OCI-LY1 (cell line): ENCODE measurements at regions not wholly inside any gene's neighbourhood (a gene's known extent, or its start where the extent isn't known, plus 50 kb on each side); places are given as distances from the start of the nearest gene placed in this dataset.

ENCODE experiments used
- H2AFZ ChIP-seq: fragments of 200-600 bp; sonication (generic), shearing (Covaris generic); 2 replicates; pipeline ENCODE4 v1.6.0; 2014; ENCODE audit warnings: antibody characterized with exemption, mild to moderate bottlenecking, low read length
- H3F3A ChIP-seq: fragments of 200-600 bp; sonication (generic), shearing (Covaris generic); 2 replicates; pipeline ENCODE4 v1.6.0; 2014; ENCODE audit warnings: mild to moderate bottlenecking, antibody characterized with exemption, low read length, moderate library complexity; ENCODE audit not compliant: insufficient read depth
- H3K27ac ChIP-seq: fragments of 200-600 bp; sonication (generic); 2 replicates; pipeline ENCODE4 v1.5.1; 2014; ENCODE audit warnings: low read length, mixed run types, mild to moderate bottlenecking, low read depth; ENCODE audit not compliant: poor library complexity, severe bottlenecking
- H3K27me3 ChIP-seq: fragments of 200-600 bp; sonication (generic); 2 replicates; pipeline ENCODE4 v1.6.0; 2014; ENCODE audit warnings: antibody characterized with exemption, mild to moderate bottlenecking, low read length, moderate library complexity; ENCODE audit not compliant: insufficient read depth
- H3K36me3 ChIP-seq: fragments of 200-600 bp; sonication (generic); 2 replicates; pipeline ENCODE4 v1.6.1; 2014; ENCODE audit warnings: mild to moderate bottlenecking, antibody characterized with exemption, low read length, moderate library complexity, mixed read lengths; ENCODE audit not compliant: insufficient read depth
- H3K4me1 ChIP-seq: fragments of 200-600 bp; sonication (generic); 2 replicates; pipeline ENCODE4 v1.5.1; 2014; ENCODE audit warnings: mild to moderate bottlenecking, low read length, moderate library complexity; ENCODE audit not compliant: insufficient read depth, severe bottlenecking
- H3K4me2 ChIP-seq: fragments of 200-600 bp; sonication (generic), shearing (Covaris generic); 2 replicates; pipeline ENCODE4 v1.6.1; 2014; ENCODE audit warnings: low read length
- H3K4me3 ChIP-seq: fragments of 200-600 bp; sonication (generic); 2 replicates; pipeline ENCODE4 v1.5.1; 2014; ENCODE audit warnings: low read length, low read depth, mild to moderate bottlenecking, mixed read lengths; ENCODE audit not compliant: poor library complexity, severe bottlenecking
- H3K79me2 ChIP-seq: fragments of 200-600 bp; shearing (Covaris generic); 2 replicates; pipeline ENCODE4 v1.6.1; 2016; ENCODE audit warnings: mixed run types, low read length, mixed read lengths; ENCODE audit not compliant: insufficient read depth
- H3K9ac ChIP-seq: fragments of 200-600 bp; sonication (generic), shearing (Covaris generic); 2 replicates; pipeline ENCODE4 v1.6.1; 2014; ENCODE audit warnings: mild to moderate bottlenecking, low read length, mixed read lengths
- H3K9me2 ChIP-seq: fragments of 200-600 bp; sonication (generic), shearing (Covaris generic); 2 replicates; pipeline ENCODE4 v1.6.1; 2014; ENCODE audit warnings: low read depth, mild to moderate bottlenecking, low read length, mixed read lengths
- H3K9me3 ChIP-seq: fragments of 200-600 bp; shearing (Covaris generic); 2 replicates; pipeline ENCODE4 v1.6.1; 2014; ENCODE audit warnings: low read length, mixed read lengths
- H4K20me1 ChIP-seq: fragments of 200-600 bp; sonication (generic), shearing (Covaris generic); 2 replicates; pipeline ENCODE4 v1.6.0; 2016; ENCODE audit warnings: mild to moderate bottlenecking, low read length; ENCODE audit not compliant: insufficient read depth
- EZH2 ChIP-seq: fragments of 200-600 bp; sonication (generic), shearing (Covaris generic); IDR thresholded peaks from 2 replicates; pipeline ENCODE4 v1.8.0; 2017; ENCODE audit warnings: borderline replicate concordance, mixed run types, mild to moderate bottlenecking, antibody characterized with exemption, low read length, moderate library complexity, mixed read lengths
- TF ChIP-seq, protein P1 (sequence below): fragments of 200-600 bp; sonication (generic), shearing (Covaris generic); IDR thresholded peaks from 2 replicates; pipeline ENCODE4 v1.5.1; 2017; ENCODE audit warnings: mild to moderate bottlenecking, antibody characterized with exemption, low read length, moderate library complexity, mixed read lengths

GRCh38 chr14:66085224-66085623 lies 400.9 kb upstream of the CCDC196 start:
- Histone ChIP-seq H3K9ac (no peak overlapping the region), H3F3A (no peaks in the 10 kb centered on the region), H3K79me2 (no peaks in the 10 kb centered on the region), H3K27ac (no peak overlapping the region), H3K4me1 (no peaks in the 10 kb centered on the region), H2AFZ (no peak overlapping the region), H3K9me2 (no peaks in the 10 kb centered on the region), H3K4me2 (no peak overlapping the region), H3K9me3 (no peaks in the 10 kb centered on the region), H4K20me1 (no peaks in the 10 kb centered on the region), H3K27me3 (no peaks in the 10 kb centered on the region), H3K4me3 (no peak overlapping the region), H3K36me3 (no peaks in the 10 kb centered on the region)
- TF ChIP-seq, protein P1, sequence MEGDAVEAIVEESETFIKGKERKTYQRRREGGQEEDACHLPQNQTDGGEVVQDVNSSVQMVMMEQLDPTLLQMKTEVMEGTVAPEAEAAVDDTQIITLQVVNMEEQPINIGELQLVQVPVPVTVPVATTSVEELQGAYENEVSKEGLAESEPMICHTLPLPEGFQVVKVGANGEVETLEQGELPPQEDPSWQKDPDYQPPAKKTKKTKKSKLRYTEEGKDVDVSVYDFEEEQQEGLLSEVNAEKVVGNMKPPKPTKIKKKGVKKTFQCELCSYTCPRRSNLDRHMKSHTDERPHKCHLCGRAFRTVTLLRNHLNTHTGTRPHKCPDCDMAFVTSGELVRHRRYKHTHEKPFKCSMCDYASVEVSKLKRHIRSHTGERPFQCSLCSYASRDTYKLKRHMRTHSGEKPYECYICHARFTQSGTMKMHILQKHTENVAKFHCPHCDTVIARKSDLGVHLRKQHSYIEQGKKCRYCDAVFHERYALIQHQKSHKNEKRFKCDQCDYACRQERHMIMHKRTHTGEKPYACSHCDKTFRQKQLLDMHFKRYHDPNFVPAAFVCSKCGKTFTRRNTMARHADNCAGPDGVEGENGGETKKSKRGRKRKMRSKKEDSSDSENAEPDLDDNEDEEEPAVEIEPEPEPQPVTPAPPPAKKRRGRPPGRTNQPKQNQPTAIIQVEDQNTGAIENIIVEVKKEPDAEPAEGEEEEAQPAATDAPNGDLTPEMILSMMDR: no peak
- TF ChIP-seq EZH2: no peak

- H3K27ac ChIP-seq: no peak overlapping the region
- no peaks in the 10 kb centered on the region for H3K79me2 ChIP-seq
- no peaks in the 10 kb centered on the region for H3K4me1 ChIP-seq
- H3K36me3 ChIP-seq: no peaks in the 10 kb centered on the region
- no peak for TF ChIP-seq EZH2
- TF ChIP-seq, protein P1: no peak
- H3K9me2 ChIP-seq: no peaks in the 10 kb centered on the region
- no peaks in the 10 kb centered on the region for H4K20me1 ChIP-seq
- no peaks in the 10 kb centered on the region for H3K9me3 ChIP-seq
- no peaks in the 10 kb centered on the region for H3F3A ChIP-seq
- no peaks in the 10 kb centered on the region for H3K27me3 ChIP-seq
- H3K4me3 ChIP-seq: no peak overlapping the region
- no peak overlapping the region for H3K4me2 ChIP-seq
- H2AFZ ChIP-seq: no peak overlapping the region
- H3K9ac ChIP-seq: no peak overlapping the region
These were observed 400.5 kb upstream of the CCDC196 start for GRCh38 chr14:66085665-66086064.

DNA sequence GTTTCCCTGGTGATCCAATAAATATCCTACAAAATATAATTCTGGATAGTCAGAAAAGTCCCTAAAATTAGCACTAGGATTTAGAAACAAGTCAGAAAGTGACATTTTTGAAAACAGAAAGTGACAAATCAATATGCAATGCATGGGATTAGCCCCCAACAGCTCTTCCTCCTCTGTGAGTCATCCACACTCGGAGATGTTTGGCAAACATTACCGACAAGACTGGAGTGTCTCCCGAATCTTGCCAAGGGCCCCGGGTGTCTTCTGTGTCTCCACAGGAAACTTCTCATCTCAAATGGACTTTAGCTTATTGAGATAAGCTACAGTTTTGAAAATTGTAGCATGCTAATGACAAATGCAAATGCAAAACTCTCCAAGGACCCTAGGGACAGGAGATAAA lies 398.9 kb upstream of the CCDC196 start:
- Histone ChIP-seq H3K4me1 (no peaks in the 10 kb centered on the region), H3F3A (no peaks in the 10 kb centered on the region), H3K9ac (no peak overlapping the region), H3K4me3 (no peak overlapping the region), H3K27me3 (peaks cover 3% of the 10 kb centered on the region; the same call in 1 of the 2 replicates), H3K4me2 (no peak overlapping the region), H3K9me2 (no peaks in the 10 kb centered on the region), H4K20me1 (no peaks in the 10 kb centered on the region), H3K9me3 (no peaks in the 10 kb centered on the region), H3K27ac (no peak overlapping the region), H3K36me3 (no peaks in the 10 kb centered on the region), H2AFZ (no peak overlapping the region), H3K79me2 (no peaks in the 10 kb centered on the region)
- TF ChIP-seq, protein P1: no peak
- no peak for TF ChIP-seq EZH2
